Central memory CD4-positive, alpha-beta T cell (primary cell): ENCODE measurements at regions not wholly inside any gene's neighbourhood (a gene's known extent, or its start where the extent isn't known, plus 50 kb on each side); places are given as distances from the start of the nearest gene placed in this dataset.
"Not testable (repeated sequence)": the region's sequence is repeated elsewhere in the genome, so short reads cannot be mapped to it uniquely, and the experiment has no call there.

Experiments
- DNase-seq: peaks from one replicate; pipeline ENCODE4 v3.0.0; 2022

- DNase-seq: no peak
Observed at GRCh38 chr15:98330692-98331435, 317.5 kb upstream of the IGF1R start.

GRCh38 chr15:98331676-98332075, 316.7 kb upstream of the IGF1R start:
- DNase-seq: no peak

GRCh38 chr15:98333251-98333650, 315.1 kb upstream of the IGF1R start:
- no peak for DNase-seq

- DNase-seq: no peak
Observed at GRCh38 chr15:98342911-98343310, 305.4 kb upstream of the IGF1R start.

- DNase-seq: no peak
Observed at GRCh38 chr15:98344591-98344990, 303.7 kb upstream of the IGF1R start.

GRCh38 chr15:98347001-98347400, 301.3 kb upstream of the IGF1R start:
- DNase-seq: no peak

- no peak for DNase-seq
Observed at GRCh38 chr15:98347866-98348265, 300.5 kb upstream of the IGF1R start.

- no peak for DNase-seq
Observed at GRCh38 chr15:98350276-98350675, 298.1 kb upstream of the IGF1R start.

- DNase-seq: not testable (repeated sequence)
Observed at GRCh38 chr15:98358274-98358673, 290.1 kb upstream of the IGF1R start.

GRCh38 chr15:98358971-98359370, 289.4 kb upstream of the IGF1R start:
- DNase-seq: no peak

- DNase-seq: no peak
Observed at GRCh38 chr15:98363416-98363815, 284.9 kb upstream of the IGF1R start.

- no peak for DNase-seq
Observed at GRCh38 chr15:98363955-98364354, 284.4 kb upstream of the IGF1R start.

GRCh38 chr15:98369081-98369716, 279.1 kb upstream of the IGF1R start:
- no peak for DNase-seq

GRCh38 chr15:98375513-98376340, 272.6 kb upstream of the IGF1R start:
- DNase-seq: no peak

GRCh38 chr15:98380721-98381120, 267.6 kb upstream of the IGF1R start:
- no peak for DNase-seq

- DNase-seq: no peak
Observed at GRCh38 chr15:98381446-98381845, 266.9 kb upstream of the IGF1R start.

- no peak for DNase-seq
Observed at GRCh38 chr15:98382139-98382538, 266.2 kb upstream of the IGF1R start.

- DNase-seq: no peak
Observed at GRCh38 chr15:98383571-98383970, 264.8 kb upstream of the IGF1R start.

GRCh38 chr15:98384328-98385029, 263.9 kb upstream of the IGF1R start:
- DNase-seq: no peak

GRCh38 chr15:98385752-98386381, 262.5 kb upstream of the IGF1R start:
- no peak for DNase-seq

GRCh38 chr15:98386561-98386960, 261.8 kb upstream of the IGF1R start:
- DNase-seq: no peak

GRCh38 chr15:98387866-98388265, 260.5 kb upstream of the IGF1R start:
- DNase-seq: no peak
